Panc1 (cell line): ENCODE measurements at regions not wholly inside any gene's neighbourhood (a gene's known extent, or its start where the extent isn't known, plus 50 kb on each side); places are given as distances from the start of the nearest gene placed in this dataset.

Source experiments
- ATAC-seq: fragments of 200-7000 bp; cut with Tn5 transposase; 2 replicates; pipeline ENCODE4 v1.9.1; 2020; ENCODE audit warnings: mild to moderate bottlenecking, moderate library complexity
- BruUV-seq: library from RNA; stranded (reverse); fragments of 400-500 nt; replicated peaks from 2 replicates; lab custom pipeline; 2021; lab: Mats Ljungman, UMichigan
- CTCF ChIA-PET: fragments of 300-600 bp; sonication (Branson Sonifier 250); formaldehyde crosslinking; loops from one replicate; lab custom pipeline; 2022; ENCODE audit warnings: antibody characterized with exemption; lab: Charles Lee
- POLR2A ChIA-PET: fragments of 300-600 bp; sonication (Branson Sonifier 250); formaldehyde crosslinking; loops from one replicate; lab custom pipeline; 2022; ENCODE audit warnings: antibody characterized with exemption; lab: Charles Lee
- DNase-seq: peaks from one replicate; pipeline ENCODE4 v3.0.0-alpha.2; 2010; ENCODE audit warnings: low read depth, low spot score
- H3K27ac ChIP-seq: 2 replicates; pipeline ENCODE4 v1.5.1; 2011; ENCODE audit warnings: mild to moderate bottlenecking, low read length, inconsistent platforms
- H3K27me3 ChIP-seq: fragments of 200-500 bp; sonication (Bioruptor generic); 2 replicates; pipeline ENCODE4 v1.6.0; 2014; ENCODE audit warnings: low read length, inconsistent platforms; ENCODE audit not compliant: control insufficient read depth, insufficient read depth
- H3K36me3 ChIP-seq: fragments of 200-500 bp; sonication (Bioruptor generic); 2 replicates; pipeline ENCODE4 v1.5.1; 2014; ENCODE audit warnings: inconsistent platforms, mild to moderate bottlenecking, low read length, moderate library complexity; ENCODE audit not compliant: control insufficient read depth, insufficient read depth
- H3K4me1 ChIP-seq: 2 replicates; pipeline ENCODE4 v1.5.1; 2011; ENCODE audit warnings: inconsistent platforms, mild to moderate bottlenecking, low read length, moderate library complexity; ENCODE audit not compliant: control insufficient read depth, insufficient read depth
- H3K4me3 ChIP-seq, 2 experiments: 2 replicates each; pipeline ENCODE4 v1.5.1; 2011 to 2012; ENCODE audit warnings: low read depth in 2 of 2, low read length in 2 of 2, mild to moderate bottlenecking in 2 of 2, inconsistent platforms in 1 of 2, moderate library complexity in 1 of 2
- H3K9me3 ChIP-seq: fragments of 200-500 bp; sonication (Bioruptor generic); 2 replicates; pipeline ENCODE4 v1.5.1; 2014; ENCODE audit warnings: low read depth, mild to moderate bottlenecking, inconsistent platforms, low read length, moderate library complexity; ENCODE audit not compliant: control insufficient read depth, insufficient read depth
- POLR2AphosphoS5 ChIP-seq: IDR thresholded peaks from 2 replicates; pipeline ENCODE4 v1.6.1; 2012; ENCODE audit warnings: mild to moderate bottlenecking, low read depth, low read length, moderate library complexity
- REST ChIP-seq, 2 experiments: IDR thresholded peaks; 2 replicates each; pipeline ENCODE4 v1.6.1; 2011 to 2012; ENCODE audit warnings: low read depth in 2 of 2, control low read depth in 1 of 2, low read length in 1 of 2, mild to moderate bottlenecking in 1 of 2, moderate library complexity in 1 of 2; ENCODE audit not compliant: insufficient read depth in 1 of 2
- SIN3A ChIP-seq: IDR thresholded peaks from 2 replicates; pipeline ENCODE4 v1.6.1; 2012; ENCODE audit warnings: low read depth, mild to moderate bottlenecking, low read length, moderate library complexity, borderline replicate concordance; ENCODE audit not compliant: insufficient read depth
- TCF7L2 ChIP-seq: IDR thresholded peaks from 2 replicates; pipeline ENCODE4 v1.6.1; 2011; ENCODE audit warnings: mild to moderate bottlenecking, low read depth, low read length, inconsistent platforms
- in situ Hi-C: cut with HindIII; loops from 2 replicates; pipeline ENCODE4 v1.10.0; 2016; ENCODE audit warnings: low sequenced_read_pairs, low pct_unique_long_range_greater_than_20kb
- intact Hi-C: fragments of 100-400 bp; cut with micrococcal nuclease; formaldehyde crosslinking; loops from one replicate; pipeline ENCODE4 v1.10.0; 2022; ENCODE audit not compliant: unreplicated experiment
- TF ChIP-seq, protein P1 (sequence below): fragments of 450-650 bp; IDR thresholded peaks from 2 replicates; pipeline ENCODE4 v1.5.1; 2017; ENCODE audit warnings: mild to moderate bottlenecking

DNA sequence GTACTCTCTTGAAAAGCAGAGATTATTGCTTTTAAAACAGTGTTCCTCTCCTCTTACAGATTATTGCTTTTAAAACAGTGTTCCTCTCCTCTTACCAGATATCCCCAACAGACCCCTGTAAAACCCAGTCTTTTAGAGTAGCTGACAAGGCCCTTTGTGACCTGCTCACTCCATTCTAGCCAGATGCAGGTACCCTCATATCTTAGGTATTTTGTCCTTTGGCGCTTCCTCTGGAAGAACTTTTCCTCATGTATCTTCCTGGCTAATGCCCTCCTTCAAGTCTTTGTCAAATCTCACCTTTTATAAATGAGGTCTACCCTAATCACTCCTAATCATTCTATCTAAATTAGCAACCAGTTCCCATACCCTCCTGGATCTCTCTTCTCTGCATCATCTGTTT is 536.0 kb downstream of the BTBD3 start:
- ATAC-seq (no peak), DNase-seq (no peak)
- POLR2A ChIA-PET = no interaction called here
- Histone ChIP-seq H3K27ac (no peak overlapping the region), H3K9me3 (no peaks in the 10 kb centered on the region), H3K27me3 (no peaks in the 10 kb centered on the region), H3K36me3 (no peaks in the 10 kb centered on the region), H3K4me1 (no peaks in the 10 kb centered on the region), H3K4me3 (no peak overlapping the region)
- intact Hi-C loops = no loop called here
- CTCF ChIA-PET = no interaction called here
- no TSS peak for BruUV-seq
- no peak for TF ChIP-seq TCF7L2
- no peak for TF ChIP-seq REST (IDR thresholded peaks at IDR 0.05; ENCODE audit: insufficient read depth in 1 of 2, low read depth in 2 of 2, low read length in 1 of 2)
- TF ChIP-seq SIN3A = no peak
- TF ChIP-seq POLR2AphosphoS5 = no peak
- TF ChIP-seq, protein P1, sequence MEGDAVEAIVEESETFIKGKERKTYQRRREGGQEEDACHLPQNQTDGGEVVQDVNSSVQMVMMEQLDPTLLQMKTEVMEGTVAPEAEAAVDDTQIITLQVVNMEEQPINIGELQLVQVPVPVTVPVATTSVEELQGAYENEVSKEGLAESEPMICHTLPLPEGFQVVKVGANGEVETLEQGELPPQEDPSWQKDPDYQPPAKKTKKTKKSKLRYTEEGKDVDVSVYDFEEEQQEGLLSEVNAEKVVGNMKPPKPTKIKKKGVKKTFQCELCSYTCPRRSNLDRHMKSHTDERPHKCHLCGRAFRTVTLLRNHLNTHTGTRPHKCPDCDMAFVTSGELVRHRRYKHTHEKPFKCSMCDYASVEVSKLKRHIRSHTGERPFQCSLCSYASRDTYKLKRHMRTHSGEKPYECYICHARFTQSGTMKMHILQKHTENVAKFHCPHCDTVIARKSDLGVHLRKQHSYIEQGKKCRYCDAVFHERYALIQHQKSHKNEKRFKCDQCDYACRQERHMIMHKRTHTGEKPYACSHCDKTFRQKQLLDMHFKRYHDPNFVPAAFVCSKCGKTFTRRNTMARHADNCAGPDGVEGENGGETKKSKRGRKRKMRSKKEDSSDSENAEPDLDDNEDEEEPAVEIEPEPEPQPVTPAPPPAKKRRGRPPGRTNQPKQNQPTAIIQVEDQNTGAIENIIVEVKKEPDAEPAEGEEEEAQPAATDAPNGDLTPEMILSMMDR = no peak
- in situ Hi-C loops = no loop called here

DNA sequence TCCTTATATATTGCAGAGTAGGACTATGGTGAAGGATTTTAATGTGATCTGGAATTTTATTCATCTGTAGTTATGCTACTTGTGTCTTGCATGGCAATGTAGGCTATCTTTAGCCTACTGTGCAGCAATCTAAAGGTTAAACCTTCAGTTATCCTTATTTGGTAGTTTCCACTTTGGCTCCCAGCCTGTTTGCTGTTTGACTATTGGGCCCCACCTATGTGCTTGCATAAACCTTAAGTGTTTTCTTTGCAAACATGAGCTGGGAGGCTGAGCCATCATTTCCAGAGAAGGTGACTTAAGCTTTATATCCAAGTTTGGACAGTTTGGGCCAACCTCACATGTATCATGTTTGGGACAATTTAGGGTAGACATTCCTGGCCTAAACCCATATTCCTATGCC is 537.5 kb downstream of the BTBD3 start:
- no peak for DNase-seq
- no peaks in the 10 kb centered on the region for H3K9me3 ChIP-seq
- in situ Hi-C loops = no loop called here
- no peak for ATAC-seq
- no peaks in the 10 kb centered on the region for H3K27me3 ChIP-seq
- ChIA-PET CTCF (no interaction called here), POLR2A (no interaction called here)
- H3K4me1 ChIP-seq = no peaks in the 10 kb centered on the region
- intact Hi-C loops = no loop called here
- no peak overlapping the region for H3K27ac ChIP-seq
- no peak overlapping the region for H3K4me3 ChIP-seq
- H3K36me3 ChIP-seq = no peaks in the 10 kb centered on the region
- TF ChIP-seq POLR2AphosphoS5 (no peak), SIN3A (no peak), REST (IDR thresholded peaks at IDR 0.05; ENCODE audit: insufficient read depth in 1 of 2, low read depth in 2 of 2, low read length in 1 of 2) (no peak), TCF7L2 (no peak)
- TF ChIP-seq, protein P1 = no peak
- no TSS peak for BruUV-seq
